A549 (cell line): ENCODE measurements at regions not wholly inside any gene's neighbourhood (a gene's known extent, or its start where the extent isn't known, plus 50 kb on each side); places are given as distances from the start of the nearest gene placed in this dataset.

Source experiments
- ATAC-seq, 2 experiments: fragments of 200-7000 bp in 1 of 2; fragments of >200 bp in 1 of 2; cut with Nextera tagmentation in 1 of 2; cut with Tn5 transposase in 1 of 2; 3 replicates each; pipeline versions ENCODE4 v1.8.0 to v1.9.1; 2018 to 2020; ENCODE audit warnings: mild to moderate bottlenecking in 1 of 2, moderate library complexity in 1 of 2
- CTCF ChIA-PET: fragments of 300-600 bp; sonication (Branson Sonifier 250); formaldehyde crosslinking; extraction: SDS; loops from one replicate; lab custom pipeline; 2021; ENCODE audit warnings: antibody characterized with exemption, inconsistent platforms; lab: Yijun Ruan, JAX
- POLR2A ChIA-PET: fragments of 350-600 bp; formaldehyde crosslinking; extraction: SDS; loops from one replicate; lab custom pipeline; 2021; ENCODE audit warnings: antibody characterized with exemption, inconsistent platforms; lab: Yijun Ruan, JAX
- DNase-seq, 2 experiments: peaks; one replicate each; pipeline versions ENCODE4 v3.0.0 to v3.0.0-alpha.2; 2011 to 2016; ENCODE audit warnings: low read depth in 1 of 2, low spot score in 1 of 2
- FAIRE-seq: peaks from 2 replicates; lab custom pipeline; 2011; peaks lifted over from hg19 to GRCh38; lab: Jason Lieb, UNC
- H3K27ac ChIP-seq, 2 experiments: fragments of >200 bp; sonication (Bioruptor Twin); formaldehyde crosslinking; 3 replicates each; pipeline ENCODE4 v1.5.1; 2016 to 2017
- H3K4me1 ChIP-seq: fragments of >200 bp; sonication (Bioruptor Twin); formaldehyde crosslinking; 3 replicates; pipeline ENCODE4 v1.6.1; 2016
- H3K4me2 ChIP-seq: fragments of >200 bp; sonication (Bioruptor Twin); formaldehyde crosslinking; 3 replicates; pipeline ENCODE4 v1.6.1; 2016
- H3K4me3 ChIP-seq: fragments of >200 bp; sonication (Bioruptor Twin); formaldehyde crosslinking; 3 replicates; pipeline ENCODE4 v1.5.1; 2016
- H3K9me3 ChIP-seq: fragments of >200 bp; sonication (Bioruptor Twin); formaldehyde crosslinking; 3 replicates; pipeline ENCODE4 v1.6.1; 2016
- CBX8 ChIP-seq: fragments of 200-600 bp; sonication (generic); IDR thresholded peaks from 2 replicates; pipeline ENCODE4 v1.6.1; 2016
- EHMT2 ChIP-seq: fragments of 200-600 bp; sonication (generic); IDR thresholded peaks from 2 replicates; pipeline ENCODE4 v1.6.1; 2016; ENCODE audit warnings: antibody characterized with exemption, low read depth, mild to moderate bottlenecking, moderate library complexity
- EP300 ChIP-seq, 2 experiments: fragments of >200 bp; sonication (Bioruptor Twin); formaldehyde crosslinking; IDR thresholded peaks; 2 replicates in 1 of 2; 3 replicates in 1 of 2; pipeline ENCODE4 v1.6.1; 2016 to 2017
- ESRRA ChIP-seq: fragments of 150-350 bp; IDR thresholded peaks from 2 replicates; pipeline ENCODE4 v1.6.1; 2014; ENCODE audit warnings: mild to moderate bottlenecking, low read length, borderline replicate concordance
- FOSB ChIP-seq: fragments of 250-450 bp; sonication (Bioruptor Pico); IDR thresholded peaks from 2 replicates; pipeline ENCODE4 v1.5.0; 2020; ENCODE audit warnings: mild to moderate bottlenecking, moderate library complexity
- FOSL2 ChIP-seq, 2 experiments: fragments of 450-650 bp in 1 of 2; fragments of >200 bp in 1 of 2; sonication (Bioruptor Twin) in 1 of 2; formaldehyde crosslinking; IDR thresholded peaks; 2 replicates each; pipeline versions ENCODE4 v1.5.0 to v1.6.1; 2016 to 2020; ENCODE audit warnings: mild to moderate bottlenecking in 1 of 2, moderate library complexity in 1 of 2
- FOXS1 ChIP-seq: fragments of 250-450 bp; sonication (Bioruptor Pico); IDR thresholded peaks from 2 replicates; pipeline ENCODE4 v1.5.0; 2020; ENCODE audit warnings: mild to moderate bottlenecking, moderate library complexity
- HEYL ChIP-seq: fragments of 250-450 bp; sonication (Bioruptor Pico); IDR thresholded peaks from 2 replicates; pipeline ENCODE4 v1.8.0; 2021; ENCODE audit warnings: mild to moderate bottlenecking, moderate library complexity
- HOXB13 ChIP-seq: fragments of 250-450 bp; sonication (Bioruptor Pico); IDR thresholded peaks from 2 replicates; pipeline ENCODE4 v1.5.0; 2020; ENCODE audit warnings: low read depth, mild to moderate bottlenecking, moderate library complexity
- HOXB5 ChIP-seq: fragments of 250-450 bp; sonication (Bioruptor Pico); IDR thresholded peaks from 2 replicates; pipeline ENCODE4 v1.5.0; 2020; ENCODE audit warnings: mild to moderate bottlenecking, moderate library complexity
- JUN ChIP-seq, 2 experiments: fragments of >200 bp; sonication (Bioruptor Twin); formaldehyde crosslinking; IDR thresholded peaks; 2 replicates in 1 of 2; 3 replicates in 1 of 2; pipeline ENCODE4 v1.6.1; 2016 to 2017
- KDM5A ChIP-seq: fragments of 200-600 bp; sonication (generic); IDR thresholded peaks from 2 replicates; pipeline ENCODE4 v1.6.1; 2016; ENCODE audit warnings: antibody characterized with exemption, mild to moderate bottlenecking
- MAFK ChIP-seq: fragments of 450-650 bp; IDR thresholded peaks from 2 replicates; pipeline ENCODE4 v1.6.1; 2014; ENCODE audit not compliant: partially characterized antibody
- MAZ ChIP-seq: fragments of 150-350 bp; IDR thresholded peaks from 2 replicates; pipeline ENCODE4 v1.6.1; 2014; ENCODE audit warnings: antibody characterized with exemption, low read depth, low read length, borderline replicate concordance
- POLR2AphosphoS2 ChIP-seq: conservative IDR thresholded peaks from 2 replicates; pipeline ENCODE4 v1.6.1; 2012; ENCODE audit warnings: low read length, improper control_type of control experiment, inconsistent platforms
- RARB ChIP-seq: fragments of 250-450 bp; sonication (Bioruptor Pico); IDR thresholded peaks from 2 replicates; pipeline ENCODE4 v1.8.0; 2021; ENCODE audit warnings: mild to moderate bottlenecking, moderate library complexity
- SMC3 ChIP-seq: fragments of >200 bp; sonication (Bioruptor Twin); formaldehyde crosslinking; IDR thresholded peaks from 3 replicates; pipeline ENCODE4 v1.6.1; 2018; ENCODE audit warnings: inconsistent platforms
- ZFP36 ChIP-seq: fragments of 450-650 bp; IDR thresholded peaks from 2 replicates; pipeline ENCODE4 v1.6.1; 2014; ENCODE audit warnings: borderline replicate concordance; ENCODE audit not compliant: partially characterized antibody
- ZSCAN20 ChIP-seq: fragments of 250-450 bp; sonication (Bioruptor Pico); IDR thresholded peaks from 2 replicates; pipeline ENCODE4 v1.8.0; 2022; ENCODE audit warnings: mild to moderate bottlenecking, moderate library complexity
- WGBS: methylation state at CpG from one replicate; pipeline ENCODE4 v1.1.6; 2017; ENCODE audit errors: missing lambda C conversion rate; 5-methylcytosine and 5-hydroxymethylcytosine counted together
- TF ChIP-seq, protein P1 (sequence below): fragments of 250-450 bp; sonication (Bioruptor Pico); IDR thresholded peaks from 2 replicates; pipeline ENCODE4 v1.5.0; 2020; ENCODE audit warnings: low read depth, mild to moderate bottlenecking, moderate library complexity
- TF ChIP-seq, protein P2 (sequence below): fragments of 150-350 bp; IDR thresholded peaks from 2 replicates; pipeline ENCODE4 v1.6.1; 2014; ENCODE audit warnings: low read depth, mild to moderate bottlenecking, low read length
- TF ChIP-seq, protein P3 (sequence below): IDR thresholded peaks from 2 replicates; pipeline ENCODE4 v1.6.1; 2012; ENCODE audit warnings: low read depth, borderline replicate concordance
- TF ChIP-seq, protein P4 (sequence below): fragments of >200 bp; sonication (Bioruptor Twin); formaldehyde crosslinking; IDR thresholded peaks from 3 replicates; pipeline ENCODE4 v1.6.1; 2016
- TF ChIP-seq, protein P5 (sequence below): fragments of >200 bp; sonication (Bioruptor Twin); formaldehyde crosslinking; IDR thresholded peaks from 3 replicates; pipeline ENCODE4 v1.5.1; 2016

DNA sequence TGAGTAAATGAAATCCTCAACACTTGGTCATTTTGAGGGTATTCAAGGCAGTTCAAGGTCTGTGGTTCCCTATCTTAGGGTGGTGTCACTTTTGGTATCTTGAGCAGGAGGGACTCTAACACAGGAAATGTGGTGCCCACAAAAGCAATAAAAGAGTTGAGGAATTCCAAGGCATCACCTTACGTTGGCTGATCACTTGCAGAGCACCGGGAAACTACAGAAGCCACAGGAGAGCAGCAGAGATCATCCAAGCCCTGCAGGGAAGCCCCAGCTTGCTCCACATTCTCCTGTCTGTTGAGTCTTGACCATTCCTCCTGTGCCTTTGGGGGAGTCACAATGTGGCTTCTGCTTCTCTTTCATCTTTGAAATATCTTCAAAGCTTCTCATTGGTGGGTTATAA is 565.8 kb upstream of the ADARB2 start:
- Histone ChIP-seq H3K4me2 (no peak overlapping the region), H3K4me3 (no peak overlapping the region), H3K4me1 (no peaks in the 10 kb centered on the region), H3K9me3 (no peaks in the 10 kb centered on the region), H3K27ac (no peak overlapping the region)
- 12% methylated on average over 2 of the region's 2 CpGs for WGBS
- no peak for TF ChIP-seq MAZ
- TF ChIP-seq EHMT2: no peak
- TF ChIP-seq, protein P1, sequence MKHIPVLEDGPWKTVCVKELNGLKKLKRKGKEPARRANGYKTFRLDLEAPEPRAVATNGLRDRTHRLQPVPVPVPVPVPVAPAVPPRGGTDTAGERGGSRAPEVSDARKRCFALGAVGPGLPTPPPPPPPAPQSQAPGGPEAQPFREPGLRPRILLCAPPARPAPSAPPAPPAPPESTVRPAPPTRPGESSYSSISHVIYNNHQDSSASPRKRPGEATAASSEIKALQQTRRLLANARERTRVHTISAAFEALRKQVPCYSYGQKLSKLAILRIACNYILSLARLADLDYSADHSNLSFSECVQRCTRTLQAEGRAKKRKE (CRISPR knock-in tag): no peak
- TF ChIP-seq, protein P2, sequence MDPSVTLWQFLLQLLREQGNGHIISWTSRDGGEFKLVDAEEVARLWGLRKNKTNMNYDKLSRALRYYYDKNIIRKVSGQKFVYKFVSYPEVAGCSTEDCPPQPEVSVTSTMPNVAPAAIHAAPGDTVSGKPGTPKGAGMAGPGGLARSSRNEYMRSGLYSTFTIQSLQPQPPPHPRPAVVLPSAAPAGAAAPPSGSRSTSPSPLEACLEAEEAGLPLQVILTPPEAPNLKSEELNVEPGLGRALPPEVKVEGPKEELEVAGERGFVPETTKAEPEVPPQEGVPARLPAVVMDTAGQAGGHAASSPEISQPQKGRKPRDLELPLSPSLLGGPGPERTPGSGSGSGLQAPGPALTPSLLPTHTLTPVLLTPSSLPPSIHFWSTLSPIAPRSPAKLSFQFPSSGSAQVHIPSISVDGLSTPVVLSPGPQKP: no peak
- TF ChIP-seq CBX8: no peak
- FAIRE-seq (no peak), ATAC-seq (no peak), DNase-seq (no peak)
- ChIA-PET CTCF (no interaction called here), POLR2A (no interaction called here)

DNA sequence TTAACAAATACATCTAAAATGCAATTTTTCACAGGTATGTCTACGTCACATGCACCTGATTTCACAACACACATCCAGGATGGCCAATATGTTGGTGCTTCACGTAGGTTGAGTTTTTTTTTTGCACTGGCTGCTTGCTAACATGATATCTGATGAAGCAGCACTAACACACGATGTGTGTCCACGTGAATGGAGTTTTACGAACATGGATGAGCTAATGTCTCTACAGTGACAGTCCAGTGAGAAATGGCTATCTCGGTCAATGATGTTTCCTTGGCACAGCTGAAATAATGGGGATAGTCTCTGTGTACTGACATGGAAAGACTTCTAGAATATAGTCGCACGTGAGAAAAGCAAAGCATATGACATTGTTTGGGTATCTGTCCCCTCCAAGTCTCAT is 563.9 kb upstream of the ADARB2 start:
- ATAC-seq: no peak
- DNase-seq: no peak
- no peaks in the 10 kb centered on the region for H3K9me3 ChIP-seq
- no peak for FAIRE-seq
- H3K4me3 ChIP-seq: no peak overlapping the region
- H3K4me1 ChIP-seq: no peaks in the 10 kb centered on the region
- ChIA-PET POLR2A (no interaction called here), CTCF (no interaction called here)
- WGBS: 25% methylated on average over 8 of the region's 8 CpGs
- no peak for TF ChIP-seq ZFP36
- TF ChIP-seq MAFK: no peak
- TF ChIP-seq JUN (IDR thresholded peaks at IDR 0.05): no peak
- no peak for TF ChIP-seq EP300 (IDR thresholded peaks at IDR 0.05)
- no peak for TF ChIP-seq SMC3
- TF ChIP-seq, protein P3, sequence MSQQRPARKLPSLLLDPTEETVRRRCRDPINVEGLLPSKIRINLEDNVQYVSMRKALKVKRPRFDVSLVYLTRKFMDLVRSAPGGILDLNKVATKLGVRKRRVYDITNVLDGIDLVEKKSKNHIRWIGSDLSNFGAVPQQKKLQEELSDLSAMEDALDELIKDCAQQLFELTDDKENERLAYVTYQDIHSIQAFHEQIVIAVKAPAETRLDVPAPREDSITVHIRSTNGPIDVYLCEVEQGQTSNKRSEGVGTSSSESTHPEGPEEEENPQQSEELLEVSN: no peak
- no peak overlapping the region for H3K4me2 ChIP-seq
- H3K27ac ChIP-seq: no peak overlapping the region

DNA sequence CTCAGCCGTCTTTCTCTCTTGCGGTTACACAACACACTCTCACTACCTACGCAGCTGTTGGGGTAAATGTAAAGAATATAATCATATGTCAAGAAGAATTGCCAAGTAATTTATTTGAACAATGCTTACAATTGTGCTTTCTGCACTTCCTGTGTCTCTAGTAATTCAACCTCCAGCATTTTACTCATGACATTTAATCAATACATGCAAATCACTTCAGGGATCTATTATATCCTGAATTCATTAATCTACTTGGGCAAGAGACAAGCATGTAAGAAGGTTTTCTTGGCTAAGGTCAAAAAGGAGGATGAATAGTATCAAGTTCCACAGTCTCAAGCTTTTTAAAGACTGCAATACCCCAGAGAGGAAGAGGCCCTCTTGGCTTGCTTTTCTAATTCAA is 562.9 kb upstream of the ADARB2 start:
- ChIA-PET POLR2A (no interaction called here), CTCF (no interaction called here)
- FAIRE-seq (no peak), ATAC-seq (no peak), DNase-seq (no peak)
- Histone ChIP-seq H3K4me1 (no peaks in the 10 kb centered on the region), H3K9me3 (no peaks in the 10 kb centered on the region), H3K4me3 (no peak overlapping the region), H3K4me2 (no peak overlapping the region), H3K27ac (no peak overlapping the region)
- WGBS: 32% methylated on average over 3 of the region's 3 CpGs
- TF ChIP-seq KDM5A (no peak), HEYL (no peak), ESRRA (no peak), FOSL2 (IDR thresholded peaks at IDR 0.05) (no peak), FOSL2 (CRISPR knock-in tag; IDR thresholded peaks at IDR 0.05) (no peak), FOXS1 (CRISPR knock-in tag) (no peak), HOXB5 (no peak), FOSB (no peak), EHMT2 (no peak), JUN (IDR thresholded peaks at IDR 0.05) (no peak), ZSCAN20 (CRISPR knock-in tag) (no peak), POLR2AphosphoS2 (no peak), MAZ (no peak), HOXB13 (CRISPR knock-in tag) (no peak), RARB (CRISPR knock-in tag) (no peak)
- TF ChIP-seq, protein P4, sequence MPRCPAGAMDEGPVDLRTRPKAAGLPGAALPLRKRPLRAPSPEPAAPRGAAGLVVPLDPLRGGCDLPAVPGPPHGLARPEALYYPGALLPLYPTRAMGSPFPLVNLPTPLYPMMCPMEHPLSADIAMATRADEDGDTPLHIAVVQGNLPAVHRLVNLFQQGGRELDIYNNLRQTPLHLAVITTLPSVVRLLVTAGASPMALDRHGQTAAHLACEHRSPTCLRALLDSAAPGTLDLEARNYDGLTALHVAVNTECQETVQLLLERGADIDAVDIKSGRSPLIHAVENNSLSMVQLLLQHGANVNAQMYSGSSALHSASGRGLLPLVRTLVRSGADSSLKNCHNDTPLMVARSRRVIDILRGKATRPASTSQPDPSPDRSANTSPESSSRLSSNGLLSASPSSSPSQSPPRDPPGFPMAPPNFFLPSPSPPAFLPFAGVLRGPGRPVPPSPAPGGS: no peak
- TF ChIP-seq, protein P1 (CRISPR knock-in tag): no peak
- TF ChIP-seq, protein P5, sequence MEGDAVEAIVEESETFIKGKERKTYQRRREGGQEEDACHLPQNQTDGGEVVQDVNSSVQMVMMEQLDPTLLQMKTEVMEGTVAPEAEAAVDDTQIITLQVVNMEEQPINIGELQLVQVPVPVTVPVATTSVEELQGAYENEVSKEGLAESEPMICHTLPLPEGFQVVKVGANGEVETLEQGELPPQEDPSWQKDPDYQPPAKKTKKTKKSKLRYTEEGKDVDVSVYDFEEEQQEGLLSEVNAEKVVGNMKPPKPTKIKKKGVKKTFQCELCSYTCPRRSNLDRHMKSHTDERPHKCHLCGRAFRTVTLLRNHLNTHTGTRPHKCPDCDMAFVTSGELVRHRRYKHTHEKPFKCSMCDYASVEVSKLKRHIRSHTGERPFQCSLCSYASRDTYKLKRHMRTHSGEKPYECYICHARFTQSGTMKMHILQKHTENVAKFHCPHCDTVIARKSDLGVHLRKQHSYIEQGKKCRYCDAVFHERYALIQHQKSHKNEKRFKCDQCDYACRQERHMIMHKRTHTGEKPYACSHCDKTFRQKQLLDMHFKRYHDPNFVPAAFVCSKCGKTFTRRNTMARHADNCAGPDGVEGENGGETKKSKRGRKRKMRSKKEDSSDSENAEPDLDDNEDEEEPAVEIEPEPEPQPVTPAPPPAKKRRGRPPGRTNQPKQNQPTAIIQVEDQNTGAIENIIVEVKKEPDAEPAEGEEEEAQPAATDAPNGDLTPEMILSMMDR: no peak
